ENCODE measurements at regions not wholly inside any gene's neighbourhood (a gene's known extent, or its start where the extent isn't known, plus 50 kb on each side); places are given as distances from the start of the nearest gene placed in this dataset.

DNA sequence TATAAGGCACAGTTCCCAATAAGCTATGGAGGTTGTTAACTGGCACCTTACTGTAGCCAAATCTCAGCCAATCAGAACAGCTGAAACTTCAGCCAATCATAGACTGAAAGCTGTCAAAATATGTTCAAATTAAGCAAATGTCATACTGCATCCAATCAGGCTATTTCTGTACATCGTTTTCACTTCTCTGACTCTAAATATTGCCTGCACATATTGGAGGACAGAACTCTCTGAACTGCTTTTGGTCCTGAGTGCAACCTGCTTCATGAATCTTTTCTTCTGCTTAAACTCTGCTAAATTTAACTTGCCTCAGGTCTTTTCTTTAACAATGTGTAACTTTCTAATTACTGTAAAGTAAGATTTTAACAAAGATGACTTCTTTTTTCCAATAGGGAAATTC lies 1198.9 kb upstream of the PCDH7 start:
- no peak for DNase-seq (ENCODE audit: low spot score)

DNA sequence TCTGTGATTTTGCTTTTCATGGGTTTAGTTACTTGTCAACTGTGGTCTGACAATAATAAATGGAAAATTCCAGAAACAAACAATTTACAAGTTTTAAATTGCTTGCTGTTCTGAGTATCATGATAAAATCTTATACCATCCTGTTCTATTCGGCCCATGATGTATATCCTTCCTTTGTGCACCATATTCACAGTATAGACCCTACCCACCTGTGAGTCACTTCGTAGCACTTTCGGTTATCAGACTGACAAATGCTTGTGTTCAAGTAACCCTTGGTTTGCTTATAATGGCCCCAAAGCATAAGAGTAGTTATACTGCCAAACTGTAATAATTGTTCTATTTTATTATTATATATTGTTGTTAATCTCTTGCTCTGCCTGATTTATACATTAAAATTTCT lies 1183.4 kb upstream of the PCDH7 start:
- no peak for DNase-seq (ENCODE audit: low spot score)

DNA sequence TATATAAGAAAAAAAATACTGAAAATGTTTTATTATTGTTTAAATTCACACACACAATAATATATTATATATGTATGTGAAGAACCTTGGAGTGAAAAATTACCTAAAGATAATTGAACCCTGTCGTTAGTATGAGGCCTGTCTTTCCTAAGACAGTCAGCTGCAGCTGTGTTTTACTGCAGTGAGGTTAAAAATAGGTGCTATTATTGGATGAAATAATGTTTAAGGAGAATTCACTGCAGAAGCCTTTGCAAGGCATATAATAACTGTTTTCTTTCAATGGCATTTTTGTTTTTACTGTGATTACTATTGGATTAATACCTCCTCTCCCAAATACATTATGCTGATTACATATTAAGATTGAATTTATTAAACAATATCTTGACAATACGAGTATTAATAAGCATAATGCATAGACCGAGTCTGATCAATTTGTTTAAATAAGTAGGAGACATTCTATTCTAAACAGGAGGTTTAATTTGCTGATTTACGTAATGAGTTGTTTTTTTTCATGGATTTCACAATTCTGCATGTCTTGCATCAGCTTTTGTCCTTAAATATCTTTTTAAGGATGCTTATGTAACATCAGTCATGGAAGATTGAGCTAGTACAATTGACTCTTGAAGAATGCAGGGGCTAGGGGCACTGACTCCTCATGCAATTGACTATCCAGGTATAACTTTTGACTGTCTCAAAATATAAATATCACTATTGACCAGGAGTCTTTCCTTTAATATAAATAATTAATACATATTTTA lies 1181.1 kb upstream of the PCDH7 start:
- no peak for DNase-seq (ENCODE audit: low spot score)

DNA sequence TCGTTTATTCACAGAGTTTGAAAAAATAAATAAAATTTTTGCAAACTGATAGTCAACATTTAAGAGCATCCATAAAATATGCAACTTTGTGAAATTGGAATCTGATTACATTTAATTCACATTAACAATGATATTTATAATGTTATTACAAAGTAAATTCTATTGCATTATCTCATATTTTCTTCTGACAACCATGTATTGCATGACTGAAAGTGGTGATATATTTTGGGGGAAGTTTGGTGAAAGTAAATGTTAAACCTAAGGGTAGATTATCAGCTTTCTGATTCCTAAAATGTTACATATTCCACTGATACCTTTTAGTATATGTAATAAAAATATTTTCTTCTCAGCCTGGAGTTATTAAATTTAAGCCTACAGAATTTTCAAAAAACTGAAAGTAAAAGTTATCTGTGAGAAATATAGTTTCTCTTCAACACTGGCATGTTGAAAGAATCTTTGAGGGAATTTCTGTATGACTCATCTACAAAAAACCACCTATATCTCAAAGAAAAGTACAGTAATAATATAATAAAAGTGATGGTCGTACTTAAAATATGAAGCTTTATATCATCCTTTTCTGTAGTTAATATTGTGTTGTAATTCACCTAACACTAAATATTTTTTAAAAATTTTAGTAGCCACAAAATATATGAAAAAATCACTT lies 1179.6 kb upstream of the PCDH7 start:
- DNase-seq (ENCODE audit: low spot score): no peak

DNA sequence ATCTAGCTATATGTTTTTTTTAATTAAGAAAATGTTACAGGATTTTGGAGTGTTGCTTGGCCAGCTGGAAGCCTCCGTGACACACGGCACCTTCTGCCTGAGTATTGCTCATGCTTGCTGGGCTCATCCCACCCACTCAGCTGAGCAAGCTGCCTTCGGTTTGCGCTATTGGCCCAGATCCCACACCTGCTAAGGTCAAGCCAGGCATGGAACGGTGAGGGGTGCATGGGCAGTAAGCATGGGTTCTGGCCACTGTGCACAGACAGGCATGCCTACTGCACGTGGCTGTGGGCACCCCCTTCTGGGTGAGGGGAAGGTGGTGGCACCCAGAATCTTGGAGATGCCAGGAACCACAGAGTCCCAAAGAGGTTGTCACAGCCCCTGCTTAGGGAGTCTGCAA lies 1178.4 kb upstream of the PCDH7 start:
- no peak for DNase-seq (ENCODE audit: low spot score)

DNA sequence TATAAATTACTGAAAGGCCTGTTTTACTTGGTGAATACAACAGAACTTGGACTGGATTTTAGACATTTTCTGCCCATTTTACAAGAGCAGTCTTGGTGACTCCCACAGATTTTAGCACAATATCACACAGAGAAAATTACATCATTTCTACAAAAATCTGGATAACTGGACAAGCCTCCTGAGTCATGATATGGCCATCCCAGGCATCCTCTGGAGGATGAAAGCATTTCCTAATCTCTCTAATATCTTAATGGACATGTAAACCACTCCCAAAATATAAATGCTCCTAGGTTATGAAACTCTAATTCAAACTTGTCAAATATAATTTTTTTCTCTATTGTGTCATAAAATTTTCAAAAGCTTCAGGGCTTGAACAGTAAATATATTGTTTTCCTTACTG lies 1170.8 kb upstream of the PCDH7 start:
- DNase-seq (ENCODE audit: low spot score): no peak

DNA sequence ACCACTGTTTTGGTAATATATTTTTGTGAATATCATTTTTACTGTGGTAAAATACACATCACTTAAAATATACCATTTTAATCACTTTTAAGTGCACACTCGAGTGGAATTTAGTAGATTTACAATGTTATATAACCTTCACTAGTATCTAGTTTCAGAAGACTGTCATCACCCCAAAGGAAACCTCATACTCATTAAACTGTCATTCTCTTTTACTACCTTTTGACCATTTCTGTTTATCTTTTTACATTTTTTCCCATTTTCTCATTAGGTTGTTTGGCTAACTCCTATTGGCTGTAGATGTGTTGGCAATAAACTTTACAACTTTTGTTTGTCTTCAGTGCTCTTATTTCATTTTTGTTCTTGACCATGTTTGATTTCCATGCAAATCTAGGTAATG lies 1168.3 kb upstream of the PCDH7 start:
- DNase-seq (ENCODE audit: low spot score): no peak

DNA sequence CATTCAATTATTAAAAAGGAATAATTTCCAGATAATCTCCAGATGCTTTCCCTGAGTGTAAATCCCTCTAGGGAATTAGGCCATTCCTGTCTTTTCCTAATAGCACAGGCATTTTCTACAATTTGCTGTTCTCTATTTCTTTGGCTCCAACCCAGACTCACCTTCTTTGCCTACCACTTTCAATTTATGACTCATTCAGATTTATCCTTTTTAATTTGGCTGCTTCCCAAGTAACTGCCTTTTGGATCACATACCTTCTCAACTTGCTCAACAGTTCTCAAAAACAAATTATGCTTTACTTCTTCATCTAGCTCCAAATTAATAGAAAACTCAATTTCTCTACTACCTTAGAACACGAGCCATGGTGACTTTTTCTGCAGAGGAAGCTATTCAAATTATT lies 1166.3 kb upstream of the PCDH7 start:
- DNase-seq (ENCODE audit: low spot score): no peak

DNA sequence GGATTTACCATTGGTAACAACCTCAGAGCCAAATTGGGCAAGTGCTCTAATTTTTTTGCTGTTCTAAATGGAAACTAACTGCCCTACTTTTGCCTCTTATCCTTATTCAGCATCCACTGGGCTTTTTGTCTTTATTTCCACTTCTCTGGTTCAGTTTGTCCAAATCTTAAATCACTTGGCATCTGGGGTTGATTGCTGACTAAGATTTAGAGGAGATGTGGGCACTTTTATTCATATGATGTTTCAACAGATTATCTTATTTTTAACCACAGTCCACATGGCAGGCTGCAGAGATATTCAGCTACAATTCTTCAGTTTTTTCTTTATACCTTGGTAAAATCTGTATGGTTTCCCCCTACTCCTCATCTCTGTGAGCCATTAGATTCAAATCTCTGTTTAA lies 1161.4 kb upstream of the PCDH7 start:
- DNase-seq (ENCODE audit: low spot score): no peak

DNA sequence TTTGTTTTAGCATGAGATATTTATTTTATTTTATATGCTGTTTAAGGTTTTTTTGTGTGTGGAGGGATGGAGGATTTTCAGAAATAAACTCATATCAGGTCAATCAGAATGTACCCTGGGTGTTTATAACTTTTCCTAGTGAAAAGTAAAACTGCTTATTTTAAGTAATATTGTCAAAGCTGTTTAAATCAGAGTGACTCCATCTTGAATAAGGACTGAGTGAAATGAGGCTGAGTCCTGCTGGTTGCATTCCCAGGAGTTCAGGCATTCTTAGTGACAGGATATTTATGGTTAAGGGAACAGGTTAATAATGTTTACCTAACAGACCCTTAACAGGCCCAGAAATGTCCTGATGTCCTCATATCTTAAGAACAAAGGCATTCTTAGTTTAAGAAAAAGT lies 1160.9 kb upstream of the PCDH7 start:
- DNase-seq (ENCODE audit: low spot score): no peak

DNA sequence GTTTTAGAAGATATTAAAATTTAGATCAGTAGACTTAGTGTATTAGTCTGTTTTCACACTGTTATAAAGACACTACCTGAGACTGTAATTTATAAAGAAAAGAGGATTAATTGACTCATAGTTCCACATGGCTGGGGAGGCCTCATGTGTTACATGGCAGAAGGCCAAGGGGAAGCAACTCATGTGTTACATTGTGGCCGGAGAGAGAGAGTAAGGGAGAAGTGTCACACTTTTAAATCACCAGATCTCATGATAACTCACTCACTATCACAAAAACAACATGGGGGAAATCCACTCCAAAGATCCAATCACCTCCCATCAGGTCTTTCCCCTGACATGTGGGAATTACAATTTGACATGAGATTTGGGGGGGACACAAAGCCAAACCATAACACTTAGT lies 1159.7 kb upstream of the PCDH7 start:
- DNase-seq (ENCODE audit: low spot score): no peak

DNA sequence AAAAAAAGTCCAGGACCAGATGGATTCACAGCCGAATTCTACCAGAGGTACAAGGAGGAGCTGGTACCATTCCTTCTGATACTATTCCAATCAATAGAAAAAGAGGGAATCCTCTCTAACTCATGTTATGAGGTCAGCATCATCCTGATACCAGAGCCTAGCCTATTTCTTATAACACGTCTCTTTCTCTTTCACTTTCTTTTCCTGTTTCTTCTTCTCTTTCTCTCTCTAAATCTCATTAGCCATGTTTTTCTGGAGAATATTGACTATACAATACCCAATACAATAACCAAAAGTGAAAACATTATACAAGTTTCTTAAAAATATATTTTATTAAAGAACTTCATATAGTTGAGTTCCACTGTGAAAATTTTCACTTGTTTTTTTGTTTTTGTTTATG lies 1154.9 kb upstream of the PCDH7 start:
- DNase-seq (ENCODE audit: low spot score): no peak

DNA sequence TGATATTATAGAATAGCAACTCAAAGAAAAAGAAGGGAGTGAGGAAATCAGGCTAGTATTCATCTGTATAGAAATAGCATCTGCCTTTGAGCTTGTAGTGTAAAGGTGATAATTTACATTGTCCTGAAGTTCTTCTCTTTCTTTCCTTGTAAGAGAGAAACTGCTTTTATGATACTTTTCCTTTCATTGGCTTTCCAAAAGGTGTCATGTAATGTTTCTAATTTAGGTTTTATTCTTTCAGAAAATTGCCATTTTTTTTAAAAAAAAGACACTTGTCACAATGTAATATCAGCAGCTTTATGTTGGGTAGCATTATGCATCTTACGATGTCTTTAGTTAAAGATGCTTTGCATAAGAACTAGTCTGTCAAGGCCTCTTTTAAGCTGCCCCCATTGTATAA lies 1153.8 kb upstream of the PCDH7 start:
- no peak for DNase-seq (ENCODE audit: low spot score)

DNA sequence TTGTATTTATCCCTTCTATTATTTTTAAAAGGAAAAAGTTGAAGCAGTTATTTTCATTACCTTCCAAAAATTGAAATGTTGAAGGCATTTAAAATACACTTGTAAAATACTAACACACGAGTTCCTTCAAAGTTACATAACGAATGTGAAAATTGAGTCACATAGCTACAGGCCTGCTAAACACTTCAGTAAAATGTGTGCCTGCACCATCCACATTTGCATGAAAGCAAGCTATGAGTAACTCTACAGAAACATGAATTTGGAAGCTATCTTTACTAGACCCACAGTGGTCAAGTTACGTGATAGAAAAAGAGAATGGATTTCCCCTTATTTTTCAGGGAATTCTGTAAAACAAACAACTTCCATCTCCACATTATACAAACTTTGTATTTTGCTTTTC lies 1148.8 kb upstream of the PCDH7 start:
- no peak for DNase-seq (ENCODE audit: low spot score)

DNA sequence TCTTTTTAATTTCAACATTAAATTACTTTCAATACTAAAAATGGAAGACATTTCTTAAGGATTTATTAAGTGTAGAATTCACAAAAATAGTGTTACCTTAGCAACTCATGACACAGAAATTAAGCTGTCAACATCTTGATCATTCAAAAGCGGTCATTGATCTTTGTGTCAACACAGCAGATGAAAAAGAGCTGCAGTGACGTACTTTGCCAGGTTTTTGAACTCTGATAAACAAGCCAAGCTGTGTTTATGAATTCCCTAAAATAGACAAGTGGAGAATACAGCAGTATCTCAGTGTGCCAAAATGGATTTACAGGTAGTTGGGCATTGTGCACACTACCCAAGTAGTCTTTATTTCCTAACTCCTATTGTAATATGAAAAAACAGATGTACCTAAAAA lies 1141.8 kb upstream of the PCDH7 start:
- no peak for DNase-seq (ENCODE audit: low spot score)

DNA sequence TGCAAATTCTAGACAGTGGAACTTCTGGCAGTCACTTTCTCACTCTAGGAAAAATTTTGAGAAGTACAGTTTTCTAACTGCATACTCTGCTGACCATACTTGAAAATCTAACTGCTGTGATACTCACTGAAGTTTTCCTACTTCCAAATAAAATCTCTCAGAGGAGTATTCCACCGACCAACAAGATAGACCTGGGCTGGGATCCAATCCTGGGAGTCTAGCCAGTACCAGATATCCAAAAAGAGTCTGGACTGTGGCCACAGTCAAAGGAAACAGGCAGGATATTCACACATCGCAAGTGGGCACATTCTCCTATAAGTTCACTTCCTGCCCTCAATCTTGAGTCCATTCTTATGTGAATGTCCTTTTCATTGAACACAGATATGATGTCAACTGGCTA lies 1138.7 kb upstream of the PCDH7 start:
- no peak for DNase-seq (ENCODE audit: low spot score)

DNA sequence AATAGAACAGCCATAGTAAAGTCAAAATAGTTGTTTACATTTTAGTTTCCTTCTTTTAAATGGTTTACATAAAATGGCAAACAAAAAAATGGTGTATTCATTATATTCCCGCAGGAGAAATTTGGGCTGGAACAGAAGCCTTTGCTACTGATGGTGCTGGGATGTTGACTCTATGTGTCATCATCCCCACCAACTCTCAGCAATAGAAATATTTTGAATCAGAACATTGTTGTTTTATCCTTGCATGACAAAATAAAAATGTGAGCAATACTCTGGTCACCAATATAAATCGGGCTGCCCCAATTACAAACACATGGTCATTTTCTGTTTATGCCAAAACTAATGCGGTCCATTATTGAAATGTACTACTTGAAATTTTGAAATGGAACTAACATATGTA lies 1131.6 kb upstream of the PCDH7 start:
- DNase-seq (ENCODE audit: low spot score): no peak

DNA sequence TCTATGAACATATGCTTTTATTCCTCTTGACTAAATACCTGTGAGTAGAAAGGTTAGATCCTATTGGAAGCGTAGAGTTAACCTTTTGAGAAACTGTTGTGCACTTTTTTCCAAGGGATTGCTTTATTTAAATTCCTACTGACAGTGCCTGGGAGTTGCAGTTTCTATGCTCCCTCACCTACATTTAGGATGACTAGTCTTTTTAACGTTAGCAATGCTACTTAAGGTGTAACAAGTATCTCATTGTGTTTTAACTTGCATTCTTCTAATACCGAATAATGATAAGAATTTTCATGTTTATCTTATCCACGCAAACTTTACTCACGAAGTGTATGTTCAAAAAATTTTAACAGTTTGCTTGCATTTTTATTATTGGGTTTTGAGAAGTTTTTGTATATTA lies 1123.9 kb upstream of the PCDH7 start:
- DNase-seq (ENCODE audit: low spot score): no peak

DNA sequence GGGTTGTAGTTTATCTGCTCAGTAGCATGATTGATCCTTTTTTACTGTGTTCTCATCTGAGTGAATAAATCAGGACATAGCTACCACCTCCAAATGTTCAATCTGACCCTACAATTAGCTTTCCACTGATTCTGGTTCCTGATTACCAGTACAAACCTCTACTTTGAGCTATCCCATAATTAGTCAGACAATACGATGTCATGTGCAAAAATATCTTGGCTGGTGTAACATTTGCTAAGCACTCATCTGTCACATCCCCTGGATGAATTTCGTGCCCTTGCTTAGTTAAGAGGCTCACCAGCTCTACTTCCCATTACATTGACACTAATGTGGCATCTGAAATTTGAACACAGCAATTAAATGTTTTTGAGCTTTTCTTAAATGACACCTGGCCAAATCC lies 1101.0 kb upstream of the PCDH7 start:
- DNase-seq (ENCODE audit: low spot score): no peak

DNA sequence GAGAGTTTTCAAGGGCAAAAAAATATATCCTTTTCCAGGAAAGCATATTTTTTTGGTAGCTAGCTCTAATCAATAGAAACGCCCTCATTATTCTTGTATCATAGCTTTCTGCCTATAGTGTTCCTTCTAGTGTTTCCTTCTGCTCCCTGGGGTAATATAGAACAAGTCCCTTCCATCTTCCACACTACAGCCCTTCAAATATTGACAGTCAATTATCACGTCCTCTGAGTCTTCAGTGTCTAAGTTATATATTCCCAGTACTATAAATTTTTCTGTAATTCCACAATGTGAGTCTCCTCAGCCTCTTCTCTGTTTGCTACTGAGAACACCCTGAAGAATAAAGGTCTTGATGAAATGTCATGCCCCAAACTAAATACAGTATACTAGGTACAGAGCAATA lies 1088.0 kb upstream of the PCDH7 start:
- no peak for DNase-seq (ENCODE audit: low spot score)

DNA sequence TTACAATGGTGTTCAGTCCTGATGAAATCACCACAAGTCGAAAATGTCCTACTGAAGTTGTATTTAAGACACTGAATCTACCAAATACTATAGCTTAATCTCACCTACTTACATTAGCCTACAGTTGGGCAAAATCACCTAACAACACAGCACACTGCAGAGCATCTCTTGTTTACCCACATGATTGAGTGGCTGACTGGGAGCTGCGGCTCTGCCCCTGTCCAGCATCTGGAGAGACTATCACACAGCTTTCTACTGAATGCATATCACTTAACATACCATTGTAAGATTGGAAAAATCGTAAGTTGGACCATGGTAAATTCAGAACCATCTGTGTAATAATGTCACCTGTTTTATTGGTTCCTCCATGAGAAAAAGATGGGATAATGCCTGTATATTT lies 1083.2 kb upstream of the PCDH7 start:
- no peak for DNase-seq (ENCODE audit: low spot score)

DNA sequence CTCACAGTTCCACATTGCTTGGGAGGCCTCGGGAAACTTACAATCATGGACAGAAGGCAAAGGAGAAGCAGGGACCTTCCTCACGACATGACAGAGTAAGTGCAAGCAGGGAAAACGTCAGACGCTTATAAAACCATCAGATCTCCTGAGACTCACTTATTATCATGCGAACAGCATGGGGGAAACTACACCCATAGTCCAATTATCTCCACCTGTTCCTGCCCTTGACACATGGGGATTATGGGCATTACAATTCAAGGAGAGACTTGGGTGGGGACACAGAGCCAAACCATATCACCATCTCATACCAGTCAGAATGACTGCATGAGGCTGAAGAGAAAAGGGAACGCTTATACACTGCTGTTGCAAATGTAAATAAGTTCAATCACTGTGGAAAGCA lies 1066.9 kb upstream of the PCDH7 start:
- no peak for DNase-seq (ENCODE audit: low spot score)

DNA sequence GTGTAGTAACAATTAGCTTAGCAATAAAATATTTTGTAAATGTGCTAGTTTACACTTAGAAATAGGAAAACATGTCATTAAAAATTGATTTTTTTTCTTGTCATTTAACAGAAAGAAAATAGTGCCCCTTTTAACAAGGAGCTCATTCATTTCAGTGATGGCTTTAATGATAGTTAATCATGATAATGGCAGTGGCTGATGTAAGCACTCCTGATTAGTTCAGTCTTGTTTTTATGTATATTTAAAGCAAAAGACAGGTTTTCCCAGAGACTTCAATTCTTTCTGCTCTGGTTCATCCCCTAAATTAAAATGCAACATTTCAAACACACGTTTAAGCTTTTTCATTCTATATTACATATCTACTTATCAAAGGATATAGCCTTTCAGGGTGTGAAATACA lies 1039.5 kb upstream of the PCDH7 start:
- DNase-seq (ENCODE audit: low spot score): no peak

DNA sequence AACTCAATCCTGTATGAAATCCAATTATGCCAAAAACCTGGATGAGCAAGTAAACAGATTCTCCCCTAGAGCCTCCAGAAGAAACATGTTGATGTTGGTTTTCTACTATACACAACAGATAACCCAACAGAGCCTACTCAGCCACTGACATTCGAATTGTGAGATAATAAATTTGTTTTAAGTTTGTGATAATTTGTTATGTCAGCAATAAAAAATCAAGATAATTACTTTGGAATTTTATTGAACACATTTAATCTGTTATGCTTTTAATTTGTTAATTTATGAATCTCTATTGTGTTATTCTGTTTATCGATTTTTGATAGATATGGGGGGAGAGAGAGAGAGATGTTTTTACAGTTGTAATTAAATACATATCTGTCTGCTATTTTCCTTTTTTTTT lies 1016.1 kb upstream of the PCDH7 start:
- DNase-seq (ENCODE audit: low spot score): no peak

Measured in mucosa of gallbladder (tissue), 1 donor.